DMS79 treated with DMSO at 0.1 percent for 48 hours (cell line): ENCODE measurements at regions not wholly inside any gene's neighbourhood (a gene's known extent, or its start where the extent isn't known, plus 50 kb on each side); places are given as distances from the start of the nearest gene placed in this dataset.
"Not testable (repeated sequence)": the region's sequence is repeated elsewhere in the genome, so short reads cannot be mapped to it uniquely, and the experiment has no call there.

Experiments used
- DNase-seq: peaks from one replicate; lab custom pipeline; 2025; lab: John Stamatoyannopoulos, UW

- DNase-seq: not testable (repeated sequence)
Measured at GRCh38 chr17:64800987-64801386, 118.3 kb downstream of the LRRC37A3 start.

GRCh38 chr17:64800361-64800895, 118.8 kb downstream of the LRRC37A3 start:
- not testable (repeated sequence) for DNase-seq

GRCh38 chr17:64799543-64800188, 119.6 kb downstream of the LRRC37A3 start:
- DNase-seq: not testable (repeated sequence)

GRCh38 chr17:64798961-64799360, 120.3 kb downstream of the LRRC37A3 start:
- DNase-seq: not testable (repeated sequence)

- not testable (repeated sequence) for DNase-seq
Measured at GRCh38 chr17:64798489-64798790, 120.8 kb downstream of the LRRC37A3 start.

GRCh38 chr17:64797746-64798488, 121.4 kb downstream of the LRRC37A3 start:
- DNase-seq: not testable (repeated sequence)

- DNase-seq: not testable (repeated sequence)
Measured at GRCh38 chr17:64795342-64795741, 123.9 kb downstream of the LRRC37A3 start.

- not testable (repeated sequence) for DNase-seq
Measured at GRCh38 chr17:64794548-64795274, 124.6 kb downstream of the LRRC37A3 start.

- not testable (repeated sequence) for DNase-seq
Measured at GRCh38 chr17:64794113-64794512, 125.2 kb downstream of the LRRC37A3 start.

GRCh38 chr17:64792793-64793575, 126.3 kb downstream of the LRRC37A3 start:
- not testable (repeated sequence) for DNase-seq

GRCh38 chr17:64792276-64792675, 127.0 kb downstream of the LRRC37A3 start:
- DNase-seq: not testable (repeated sequence)

- not testable (repeated sequence) for DNase-seq
Measured at GRCh38 chr17:64791691-64792090, 127.6 kb downstream of the LRRC37A3 start.

GRCh38 chr17:64791226-64791625, 128.1 kb downstream of the LRRC37A3 start:
- not testable (repeated sequence) for DNase-seq

GRCh38 chr17:64790690-64791089, 128.6 kb upstream of the SMURF2 start:
- not testable (repeated sequence) for DNase-seq

GRCh38 chr17:64790193-64790592, 128.1 kb upstream of the SMURF2 start:
- DNase-seq: not testable (repeated sequence)

- DNase-seq: not testable (repeated sequence)
Measured at GRCh38 chr17:64789061-64789445, 126.9 kb upstream of the SMURF2 start.

- no peak for DNase-seq
Measured at GRCh38 chr17:64788286-64789060, 126.4 kb upstream of the SMURF2 start.

GRCh38 chr17:64787921-64788271, 125.8 kb upstream of the SMURF2 start:
- DNase-seq: no peak

GRCh38 chr17:64787255-64787920, 125.3 kb upstream of the SMURF2 start:
- no peak for DNase-seq

GRCh38 chr17:64786337-64786736, 124.2 kb upstream of the SMURF2 start:
- no peak for DNase-seq
